HepG2 (cell line): ENCODE measurements at regions not wholly inside any gene's neighbourhood (a gene's known extent, or its start where the extent isn't known, plus 50 kb on each side); places are given as distances from the start of the nearest gene placed in this dataset.

ENCODE experiments used
- ATAC-seq: fragments of 200-7000 bp; cut with Tn5 transposase; 3 replicates; pipeline ENCODE4 v1.9.1; 2020; ENCODE audit warnings: mild to moderate bottlenecking, moderate library complexity
- BruUV-seq: library from RNA; stranded (reverse); fragments of 400-500 nt; replicated peaks from 2 replicates; lab custom pipeline; 2021; lab: Mats Ljungman, UMichigan
- CTCF ChIA-PET: fragments of 300-600 bp; formaldehyde crosslinking; extraction: SDS; loops from one replicate; lab custom pipeline; 2021; ENCODE audit warnings: low total read pairs, inconsistent platforms, low intra/inter-chr PET ratio; lab: Yijun Ruan, JAX
- POLR2A ChIA-PET: fragments of 350-600 bp; sonication (Branson Sonifier 250); formaldehyde crosslinking; loops from one replicate; lab custom pipeline; 2020; ENCODE audit warnings: antibody characterized with exemption, inconsistent platforms; lab: Yijun Ruan, JAX
- DNase-seq: peaks from one replicate; pipeline ENCODE4 v3.0.0-alpha.2; 2015; ENCODE audit warnings: low spot score
- FAIRE-seq: peaks from 3 replicates; lab custom pipeline; 2011; peaks lifted over from hg19 to GRCh38; lab: Jason Lieb, UNC
- H2AFZ ChIP-seq: one replicate; pipeline ENCODE4 v1.6.1; 2011; ENCODE audit warnings: low read length, inconsistent platforms
- H3K27ac ChIP-seq: fragments of 300-600 bp; 3 replicates; pipeline ENCODE4 v1.8.0; 2011; ENCODE audit warnings: mixed run types, mild to moderate bottlenecking, mixed read lengths, low read length, inconsistent platforms; ENCODE audit not compliant: insufficient read depth; ENCODE audit errors: extremely low read length
- H3K27me3 ChIP-seq, 2 experiments: fragments of 200-600 bp in 1 of 2; 2 replicates in 1 of 2; 3 replicates in 1 of 2; pipeline versions ENCODE4 v1.6.0 to v1.8.0; 2011; ENCODE audit warnings: low read length in 2 of 2, mild to moderate bottlenecking in 2 of 2, moderate library complexity in 2 of 2, inconsistent platforms in 1 of 2; ENCODE audit not compliant: insufficient read depth in 2 of 2, control insufficient read depth in 1 of 2
- H3K36me3 ChIP-seq, 2 experiments: fragments of 200-600 bp in 1 of 2; replicated peaks in 1 of 2; 2 replicates in 1 of 2; 3 replicates in 1 of 2; pipeline versions ENCODE4 v1.5.1 to v1.8.0; 2011; ENCODE audit warnings: low read length in 2 of 2, inconsistent platforms in 1 of 2; ENCODE audit not compliant: insufficient read depth in 2 of 2, control insufficient read depth in 1 of 2
- H3K4me1 ChIP-seq: 2 replicates; pipeline ENCODE4 v1.5.1; 2012; ENCODE audit warnings: low read length, inconsistent platforms; ENCODE audit not compliant: insufficient read depth
- H3K4me2 ChIP-seq: 2 replicates; pipeline ENCODE4 v1.6.0; 2011; ENCODE audit warnings: low read depth, low read length, inconsistent platforms
- H3K4me3 ChIP-seq, 3 experiments: fragments of 200-600 bp in 1 of 3; sonication (generic), shearing (Covaris generic) in 1 of 3; replicated peaks in 1 of 3; 2 replicates each; pipeline ENCODE4 v1.5.1; 2011 to 2016; ENCODE audit warnings: low read length in 3 of 3, inconsistent platforms in 2 of 3, low read depth in 2 of 3, mild to moderate bottlenecking in 2 of 3, control low read depth in 1 of 3, mixed read lengths in 1 of 3; ENCODE audit not compliant: insufficient read depth in 1 of 3
- H3K79me2 ChIP-seq: one replicate; pipeline ENCODE4 v1.6.1; 2011; ENCODE audit warnings: low read length, inconsistent platforms; ENCODE audit not compliant: insufficient read depth
- H3K9ac ChIP-seq: 2 replicates; pipeline ENCODE4 v1.6.0; 2011; ENCODE audit warnings: mild to moderate bottlenecking, low read depth, low read length, inconsistent platforms; ENCODE audit not compliant: insufficient read depth
- H3K9me3 ChIP-seq: 2 replicates; pipeline ENCODE4 v1.5.1; 2012; ENCODE audit warnings: mild to moderate bottlenecking, low read length
- H4K20me1 ChIP-seq: 2 replicates; pipeline ENCODE4 v1.6.0; 2011; ENCODE audit warnings: inconsistent platforms, mild to moderate bottlenecking, low read length, moderate library complexity; ENCODE audit not compliant: insufficient read depth
- ARHGAP35 ChIP-seq: sonication (generic); formaldehyde crosslinking; IDR thresholded peaks from 2 replicates; pipeline ENCODE4 v1.9.0; 2022; ENCODE audit warnings: mild to moderate bottlenecking, inconsistent platforms, moderate library complexity, missing genetic modification reagents, borderline replicate concordance
- ATF7 ChIP-seq, 2 experiments: fragments of 450-650 bp in 1 of 2; sonication (generic) in 1 of 2; formaldehyde crosslinking in 1 of 2; IDR thresholded peaks; 2 replicates each; pipeline versions ENCODE4 v1.4.0 to v1.6.1; 2016 to 2020; ENCODE audit warnings: antibody characterized with exemption in 1 of 2, mild to moderate bottlenecking in 1 of 2, missing genetic modification reagents in 1 of 2
- CREB1 ChIP-seq, 2 experiments: fragments of 450-650 bp in 1 of 2; IDR thresholded peaks; 2 replicates each; pipeline ENCODE4 v1.6.1; 2016 to 2017; ENCODE audit warnings: control low read depth in 1 of 2, mild to moderate bottlenecking in 1 of 2, missing compliant biosample characterization in 1 of 2, missing genetic modification characterization in 1 of 2
- HIVEP1 ChIP-seq: sonication (generic); formaldehyde crosslinking; IDR thresholded peaks from 2 replicates; pipeline ENCODE4 v1.4.0; 2020; ENCODE audit warnings: mild to moderate bottlenecking, missing genetic modification reagents
- MAFF ChIP-seq: IDR thresholded peaks from 2 replicates; pipeline ENCODE4 v1.6.1; 2011; ENCODE audit warnings: low read depth, low read length, improper control_type of control experiment
- MAFK ChIP-seq, 2 experiments: IDR thresholded peaks in 1 of 2; conservative IDR thresholded peaks in 1 of 2; 2 replicates each; pipeline ENCODE4 v1.6.1; 2011; ENCODE audit warnings: improper control_type of control experiment in 2 of 2, low read length in 2 of 2
- PPARG ChIP-seq: conservative IDR thresholded peaks from 2 replicates; pipeline ENCODE4 v1.6.1; 2016; ENCODE audit warnings: missing biosample characterization, missing genetic modification reagents
- REL ChIP-seq: sonication (generic); formaldehyde crosslinking; conservative IDR thresholded peaks from 2 replicates; pipeline ENCODE4 v1.8.0; 2022; ENCODE audit warnings: mild to moderate bottlenecking, missing genetic modification reagents, moderate library complexity
- SOX5 ChIP-seq: IDR thresholded peaks from 2 replicates; pipeline ENCODE4 v1.6.1; 2016; ENCODE audit warnings: borderline replicate concordance
- TRIM24 ChIP-seq: sonication (generic); formaldehyde crosslinking; IDR thresholded peaks from 2 replicates; pipeline ENCODE4 v1.8.0; 2022; ENCODE audit warnings: mild to moderate bottlenecking, missing genetic modification reagents
- ZNF264 ChIP-seq: sonication (generic); formaldehyde crosslinking; IDR thresholded peaks from 2 replicates; pipeline ENCODE4 v1.4.0; 2020; ENCODE audit warnings: missing genetic modification reagents
- ZNF282 ChIP-seq: fragments of 450-650 bp; IDR thresholded peaks from 2 replicates; pipeline ENCODE4 v1.6.1; 2018; ENCODE audit not compliant: partially characterized antibody
- ZNF629 ChIP-seq: sonication (generic); formaldehyde crosslinking; conservative IDR thresholded peaks from 2 replicates; pipeline ENCODE4 v1.5.0; 2020; ENCODE audit warnings: missing genetic modification reagents
- WGBS: methylation state at CpG from one replicate; pipeline ENCODE4 v1.1.6; 2017; ENCODE audit warnings: low lambda C conversion rate; 5-methylcytosine and 5-hydroxymethylcytosine counted together
- in situ Hi-C: cut with HindIII; loops from 2 replicates; pipeline ENCODE4 v1.10.0; 2017; ENCODE audit warnings: low pct_unique_long_range_greater_than_20kb; ENCODE audit not compliant: extremely low pct_ligation_motif_present
- intact Hi-C: fragments of 100-400 bp; cut with micrococcal nuclease; formaldehyde crosslinking; loops from one replicate; pipeline ENCODE4 v1.10.0; 2022; ENCODE audit not compliant: unreplicated experiment
- TF ChIP-seq, protein P1 (sequence below): sonication (generic); formaldehyde crosslinking; IDR thresholded peaks from 2 replicates; pipeline ENCODE4 v1.4.0; 2020; ENCODE audit warnings: mild to moderate bottlenecking, missing genetic modification reagents

DNA sequence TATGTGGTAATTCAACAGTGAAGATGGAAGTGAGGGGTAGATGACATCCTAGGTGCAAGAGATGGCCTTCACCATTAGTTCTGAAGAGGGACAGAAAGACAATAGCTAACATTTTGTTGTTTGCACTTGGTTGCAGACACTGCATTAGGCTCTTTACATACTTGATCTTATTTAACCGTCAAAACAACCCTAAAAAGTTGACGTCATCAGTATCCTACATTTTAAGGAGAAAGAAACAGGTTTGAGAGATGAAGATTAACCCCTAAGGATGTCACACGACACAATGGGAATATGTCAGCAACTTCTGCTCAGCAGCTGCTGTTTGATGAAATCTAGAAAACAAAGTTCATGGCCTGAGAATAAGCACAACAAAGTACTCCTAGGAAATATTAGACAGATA lies 72.6 kb upstream of the MC3R start:
- CTCF ChIA-PET, result no interaction called here
- no peak overlapping the region for H3K4me3 ChIP-seq
- H2AFZ ChIP-seq, result no peak overlapping the region
- H3K4me2 ChIP-seq, result no peak overlapping the region
- 9% methylated on average over 3 of the region's 3 CpGs for WGBS
- no TSS peak for BruUV-seq
- H3K36me3 ChIP-seq, result no peaks in the 10 kb centered on the region
- no peaks in the 10 kb centered on the region for H3K79me2 ChIP-seq
- H4K20me1 ChIP-seq, result no peaks in the 10 kb centered on the region
- H3K4me1 ChIP-seq, result no peaks in the 10 kb centered on the region
- DNase-seq (no peak), ATAC-seq (no peak)
- no peak overlapping the region for H3K9ac ChIP-seq
- in situ Hi-C loops (no loop called here), intact Hi-C loops (no loop called here)
- POLR2A ChIA-PET, result no interaction called here
- H3K9me3 ChIP-seq, result peaks cover 16% of the 10 kb centered on the region; the same call in 1 of the 2 replicates
- no peak overlapping the region for H3K27ac ChIP-seq
- H3K27me3 ChIP-seq, result peaks cover 0 to 2% of the 10 kb centered on the region in 2 experiments; a peak in 1 of 5 replicates
- TF ChIP-seq TRIM24 (CRISPR knock-in tag), result no peak
- no peak for TF ChIP-seq REL (CRISPR knock-in tag)
- 0 out of 2 replicates have a peak, but pooled peaks have one; percentile 5 for TF ChIP-seq MAFF
- TF ChIP-seq MAFK (conservative IDR thresholded peaks at IDR 0.05 in 1 of 2, IDR thresholded peaks at IDR 0.05 in 1 of 2; ENCODE audit: low read length in 2 of 2), result peak; percentile 31 to 36; a peak in 3 of 4 replicates
- TF ChIP-seq ARHGAP35 (CRISPR knock-in tag), result no peak
- TF ChIP-seq ATF7 (IDR thresholded peaks at IDR 0.05), result peak; percentile 97
- TF ChIP-seq ATF7 (CRISPR knock-in tag; IDR thresholded peaks at IDR 0.05), result no peak
- peak; percentile 89 for TF ChIP-seq CREB1 (IDR thresholded peaks at IDR 0.05)
- no peak for TF ChIP-seq CREB1 (CRISPR knock-in tag; IDR thresholded peaks at IDR 0.05)
- no peak for TF ChIP-seq ZNF264 (CRISPR knock-in tag)
- TF ChIP-seq, all 625 proteins: peak for 4
- FAIRE-seq, result no peak

DNA sequence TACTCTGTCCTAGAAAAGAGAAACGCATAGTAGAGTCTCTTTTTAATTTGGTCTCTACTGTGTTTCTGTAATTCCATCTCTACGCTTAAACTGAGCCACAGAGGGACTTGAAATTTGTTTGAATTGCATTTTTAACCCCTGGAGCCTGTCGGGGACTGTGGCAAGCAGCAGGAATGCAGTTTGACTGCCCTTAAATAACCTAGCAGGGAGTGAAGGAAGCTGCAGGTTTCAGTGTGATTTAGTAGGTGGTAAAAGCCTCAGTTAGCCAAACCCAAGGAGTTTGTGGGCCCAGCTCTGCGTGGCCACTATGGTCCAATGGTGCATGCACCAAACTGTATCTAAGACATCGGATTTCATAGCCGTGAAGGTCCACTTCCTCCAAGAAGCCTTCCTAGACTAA lies 70.3 kb upstream of the MC3R start:
- Histone ChIP-seq H3K9me3 (peaks cover 2% of the 10 kb centered on the region; the same call in 1 of the 2 replicates), H3K4me3 (no peak overlapping the region), H3K4me2 (no peak overlapping the region), H2AFZ (no peak overlapping the region), H3K27me3 (peaks cover 0 to 2% of the 10 kb centered on the region in 2 experiments; a peak in 1 of 5 replicates), H4K20me1 (no peaks in the 10 kb centered on the region), H3K4me1 (no peaks in the 10 kb centered on the region), H3K9ac (no peak overlapping the region), H3K36me3 (no peaks in the 10 kb centered on the region), H3K27ac (no peak overlapping the region), H3K79me2 (no peaks in the 10 kb centered on the region)
- ATAC-seq (no peak), DNase-seq (no peak), FAIRE-seq (no peak)
- ChIA-PET POLR2A (no interaction called here), CTCF (no interaction called here)
- BruUV-seq, result no TSS peak
- in situ Hi-C loops (no loop called here), intact Hi-C loops (no loop called here)
- WGBS, result 19% methylated on average over 6 of the region's 6 CpGs
- TF ChIP-seq PPARG (CRISPR knock-in tag) (no peak), REL (CRISPR knock-in tag) (no peak), ZNF629 (no peak), ZNF282 (no peak), SOX5 (CRISPR knock-in tag) (no peak), HIVEP1 (no peak)
- TF ChIP-seq, protein P1, sequence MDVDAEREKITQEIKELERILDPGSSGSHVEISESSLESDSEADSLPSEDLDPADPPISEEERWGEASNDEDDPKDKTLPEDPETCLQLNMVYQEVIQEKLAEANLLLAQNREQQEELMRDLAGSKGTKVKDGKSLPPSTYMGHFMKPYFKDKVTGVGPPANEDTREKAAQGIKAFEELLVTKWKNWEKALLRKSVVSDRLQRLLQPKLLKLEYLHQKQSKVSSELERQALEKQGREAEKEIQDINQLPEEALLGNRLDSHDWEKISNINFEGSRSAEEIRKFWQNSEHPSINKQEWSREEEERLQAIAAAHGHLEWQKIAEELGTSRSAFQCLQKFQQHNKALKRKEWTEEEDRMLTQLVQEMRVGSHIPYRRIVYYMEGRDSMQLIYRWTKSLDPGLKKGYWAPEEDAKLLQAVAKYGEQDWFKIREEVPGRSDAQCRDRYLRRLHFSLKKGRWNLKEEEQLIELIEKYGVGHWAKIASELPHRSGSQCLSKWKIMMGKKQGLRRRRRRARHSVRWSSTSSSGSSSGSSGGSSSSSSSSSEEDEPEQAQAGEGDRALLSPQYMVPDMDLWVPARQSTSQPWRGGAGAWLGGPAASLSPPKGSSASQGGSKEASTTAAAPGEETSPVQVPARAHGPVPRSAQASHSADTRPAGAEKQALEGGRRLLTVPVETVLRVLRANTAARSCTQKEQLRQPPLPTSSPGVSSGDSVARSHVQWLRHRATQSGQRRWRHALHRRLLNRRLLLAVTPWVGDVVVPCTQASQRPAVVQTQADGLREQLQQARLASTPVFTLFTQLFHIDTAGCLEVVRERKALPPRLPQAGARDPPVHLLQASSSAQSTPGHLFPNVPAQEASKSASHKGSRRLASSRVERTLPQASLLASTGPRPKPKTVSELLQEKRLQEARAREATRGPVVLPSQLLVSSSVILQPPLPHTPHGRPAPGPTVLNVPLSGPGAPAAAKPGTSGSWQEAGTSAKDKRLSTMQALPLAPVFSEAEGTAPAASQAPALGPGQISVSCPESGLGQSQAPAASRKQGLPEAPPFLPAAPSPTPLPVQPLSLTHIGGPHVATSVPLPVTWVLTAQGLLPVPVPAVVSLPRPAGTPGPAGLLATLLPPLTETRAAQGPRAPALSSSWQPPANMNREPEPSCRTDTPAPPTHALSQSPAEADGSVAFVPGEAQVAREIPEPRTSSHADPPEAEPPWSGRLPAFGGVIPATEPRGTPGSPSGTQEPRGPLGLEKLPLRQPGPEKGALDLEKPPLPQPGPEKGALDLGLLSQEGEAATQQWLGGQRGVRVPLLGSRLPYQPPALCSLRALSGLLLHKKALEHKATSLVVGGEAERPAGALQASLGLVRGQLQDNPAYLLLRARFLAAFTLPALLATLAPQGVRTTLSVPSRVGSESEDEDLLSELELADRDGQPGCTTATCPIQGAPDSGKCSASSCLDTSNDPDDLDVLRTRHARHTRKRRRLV (CRISPR knock-in tag), result no peak
